ENCODE measurements at regions not wholly inside any gene's neighbourhood (a gene's known extent, or its start where the extent isn't known, plus 50 kb on each side); places are given as distances from the start of the nearest gene placed in this dataset.

DNA sequence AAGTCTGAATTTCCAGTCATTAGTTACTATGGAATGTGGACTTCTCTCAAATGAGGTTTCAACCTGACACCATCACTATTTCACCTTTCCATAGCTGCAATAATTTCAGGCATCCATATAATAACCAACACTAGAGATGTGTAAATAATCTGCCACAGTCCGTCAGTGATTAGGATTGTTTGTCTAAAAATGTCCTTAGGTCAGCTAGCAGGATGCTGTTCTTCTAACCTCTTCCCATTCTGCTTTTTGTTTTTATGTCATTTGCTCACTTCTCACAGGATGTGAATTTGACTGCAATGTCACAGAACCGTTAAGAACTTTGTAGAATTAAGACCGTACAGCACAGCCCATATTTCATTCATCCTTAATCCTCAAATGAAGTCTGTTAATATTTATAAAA lies 166.4 kb upstream of the RASA1 start (continued):
- TF ChIP-seq TCF7 (CRISPR knock-in tag; IDR thresholded peaks at IDR 0.05; ENCODE audit: low read depth) (no peak), ZNF121 (CRISPR knock-in tag; IDR thresholded peaks at IDR 0.05) (no peak), NFE2L1 (CRISPR knock-in tag; IDR thresholded peaks at IDR 0.05) (no peak), CREM (CRISPR knock-in tag; IDR thresholded peaks at IDR 0.05) (no peak), KAT7 (CRISPR knock-in tag; IDR thresholded peaks at IDR 0.05; ENCODE audit: borderline replicate concordance) (no peak), TEAD4 (CRISPR knock-in tag; IDR thresholded peaks at IDR 0.05) (no peak), TP53 (CRISPR knock-in tag; IDR thresholded peaks at IDR 0.05) (no peak)
- TF ChIP-seq, protein P1, sequence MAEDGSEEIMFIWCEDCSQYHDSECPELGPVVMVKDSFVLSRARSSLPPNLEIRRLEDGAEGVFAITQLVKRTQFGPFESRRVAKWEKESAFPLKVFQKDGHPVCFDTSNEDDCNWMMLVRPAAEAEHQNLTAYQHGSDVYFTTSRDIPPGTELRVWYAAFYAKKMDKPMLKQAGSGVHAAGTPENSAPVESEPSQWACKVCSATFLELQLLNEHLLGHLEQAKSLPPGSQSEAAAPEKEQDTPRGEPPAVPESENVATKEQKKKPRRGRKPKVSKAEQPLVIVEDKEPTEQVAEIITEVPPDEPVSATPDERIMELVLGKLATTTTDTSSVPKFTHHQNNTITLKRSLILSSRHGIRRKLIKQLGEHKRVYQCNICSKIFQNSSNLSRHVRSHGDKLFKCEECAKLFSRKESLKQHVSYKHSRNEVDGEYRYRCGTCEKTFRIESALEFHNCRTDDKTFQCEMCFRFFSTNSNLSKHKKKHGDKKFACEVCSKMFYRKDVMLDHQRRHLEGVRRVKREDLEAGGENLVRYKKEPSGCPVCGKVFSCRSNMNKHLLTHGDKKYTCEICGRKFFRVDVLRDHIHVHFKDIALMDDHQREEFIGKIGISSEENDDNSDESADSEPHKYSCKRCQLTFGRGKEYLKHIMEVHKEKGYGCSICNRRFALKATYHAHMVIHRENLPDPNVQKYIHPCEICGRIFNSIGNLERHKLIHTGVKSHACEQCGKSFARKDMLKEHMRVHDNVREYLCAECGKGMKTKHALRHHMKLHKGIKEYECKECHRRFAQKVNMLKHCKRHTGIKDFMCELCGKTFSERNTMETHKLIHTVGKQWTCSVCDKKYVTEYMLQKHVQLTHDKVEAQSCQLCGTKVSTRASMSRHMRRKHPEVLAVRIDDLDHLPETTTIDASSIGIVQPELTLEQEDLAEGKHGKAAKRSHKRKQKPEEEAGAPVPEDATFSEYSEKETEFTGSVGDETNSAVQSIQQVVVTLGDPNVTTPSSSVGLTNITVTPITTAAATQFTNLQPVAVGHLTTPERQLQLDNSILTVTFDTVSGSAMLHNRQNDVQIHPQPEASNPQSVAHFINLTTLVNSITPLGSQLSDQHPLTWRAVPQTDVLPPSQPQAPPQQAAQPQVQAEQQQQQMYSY (CRISPR knock-in tag; IDR thresholded peaks at IDR 0.05) = no peak
- TF ChIP-seq, protein P2, sequence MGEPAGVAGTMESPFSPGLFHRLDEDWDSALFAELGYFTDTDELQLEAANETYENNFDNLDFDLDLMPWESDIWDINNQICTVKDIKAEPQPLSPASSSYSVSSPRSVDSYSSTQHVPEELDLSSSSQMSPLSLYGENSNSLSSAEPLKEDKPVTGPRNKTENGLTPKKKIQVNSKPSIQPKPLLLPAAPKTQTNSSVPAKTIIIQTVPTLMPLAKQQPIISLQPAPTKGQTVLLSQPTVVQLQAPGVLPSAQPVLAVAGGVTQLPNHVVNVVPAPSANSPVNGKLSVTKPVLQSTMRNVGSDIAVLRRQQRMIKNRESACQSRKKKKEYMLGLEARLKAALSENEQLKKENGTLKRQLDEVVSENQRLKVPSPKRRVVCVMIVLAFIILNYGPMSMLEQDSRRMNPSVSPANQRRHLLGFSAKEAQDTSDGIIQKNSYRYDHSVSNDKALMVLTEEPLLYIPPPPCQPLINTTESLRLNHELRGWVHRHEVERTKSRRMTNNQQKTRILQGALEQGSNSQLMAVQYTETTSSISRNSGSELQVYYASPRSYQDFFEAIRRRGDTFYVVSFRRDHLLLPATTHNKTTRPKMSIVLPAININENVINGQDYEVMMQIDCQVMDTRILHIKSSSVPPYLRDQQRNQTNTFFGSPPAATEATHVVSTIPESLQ (CRISPR knock-in tag; IDR thresholded peaks at IDR 0.05) = no peak

DNA sequence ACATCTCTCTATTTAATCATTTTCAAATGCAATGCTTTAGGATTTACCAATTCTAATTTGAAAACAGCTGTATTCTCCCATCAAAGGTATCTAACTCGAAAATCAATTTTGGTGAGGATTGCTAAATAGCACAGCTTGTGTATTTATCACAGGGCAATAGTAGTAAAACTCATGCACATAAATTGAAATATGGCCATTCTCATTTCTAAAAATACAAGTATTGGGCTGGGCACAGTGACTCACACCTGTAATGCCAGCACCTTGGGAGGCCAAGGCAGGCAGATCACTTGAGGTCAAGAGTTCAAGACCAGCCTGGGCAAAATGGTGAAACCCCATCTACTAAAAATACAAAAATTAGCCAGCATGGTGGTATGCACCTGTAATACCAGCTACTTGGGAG lies 164.8 kb upstream of the RASA1 start:
- no peaks in the 10 kb centered on the region for H3K27me3 Mint-ChIP-seq (ENCODE audit: low read depth)
- no peak overlapping the region for H3K27ac Mint-ChIP-seq
- DNase-seq (ENCODE audit: low spot score) (no peak), ATAC-seq (no peak)
- TF ChIP-seq FOXK1 (CRISPR knock-in tag; IDR thresholded peaks at IDR 0.05) = no peak
- POLR2A ChIA-PET = no interaction called here
- peaks cover 7% of the 10 kb centered on the region for H3K9me3 Mint-ChIP-seq
- H3K4me3 Mint-ChIP-seq = no peak overlapping the region
- no peaks in the 10 kb centered on the region for H3K4me1 Mint-ChIP-seq
- no peaks in the 10 kb centered on the region for H3K36me3 Mint-ChIP-seq
- CTCF ChIA-PET = no interaction called here

DNA sequence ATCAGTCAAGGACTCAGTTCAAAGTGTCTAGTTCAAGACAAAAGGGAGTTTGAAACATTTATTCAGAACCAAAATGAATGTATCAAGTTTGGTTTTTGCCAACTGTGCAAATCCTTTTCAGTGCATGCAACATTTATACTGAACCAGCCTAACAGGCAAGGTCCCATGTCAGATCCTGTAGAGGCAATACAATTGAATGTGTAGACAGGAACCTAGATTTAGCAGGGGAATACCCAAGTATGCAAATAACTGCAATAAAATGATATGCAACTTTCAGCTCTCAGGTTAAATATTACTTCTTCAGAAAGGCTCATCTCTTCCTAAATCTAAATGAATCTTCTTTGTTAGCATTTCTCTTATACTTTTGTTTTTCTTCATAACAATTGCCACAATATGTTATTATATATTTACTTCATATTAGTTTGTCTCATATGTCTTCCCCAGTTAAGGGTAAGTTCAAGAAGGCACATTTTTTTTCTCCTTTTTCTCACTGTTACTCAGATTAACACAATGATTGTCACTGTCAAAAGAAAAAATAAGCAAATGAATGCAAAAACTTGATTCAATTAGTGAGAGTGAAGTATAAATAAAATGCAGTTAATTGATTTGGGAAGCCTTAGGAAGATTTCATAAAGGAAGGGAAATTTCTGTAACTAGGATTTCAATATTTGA lies 163.9 kb upstream of the RASA1 start:
- Mint-ChIP-seq H3K27ac (no peak overlapping the region), H3K36me3 (no peaks in the 10 kb centered on the region), H3K27me3 (ENCODE audit: low read depth) (no peaks in the 10 kb centered on the region), H3K4me3 (no peak overlapping the region), H3K4me1 (no peaks in the 10 kb centered on the region), H3K9me3 (peaks cover 7% of the 10 kb centered on the region)
- ATAC-seq = no peak
- POLR2A ChIA-PET = no interaction called here
- CTCF ChIA-PET = no interaction called here
- no peak for DNase-seq (ENCODE audit: low spot score)
- TF ChIP-seq FOXP1 (CRISPR knock-in tag; IDR thresholded peaks at IDR 0.05; ENCODE audit: borderline replicate concordance) = no peak
- TF ChIP-seq SMAD3 (CRISPR knock-in tag; IDR thresholded peaks at IDR 0.05; ENCODE audit: borderline replicate concordance) = no peak
- no peak for TF ChIP-seq MXD4 (CRISPR knock-in tag; IDR thresholded peaks at IDR 0.05; ENCODE audit: borderline replicate concordance)
- no peak for TF ChIP-seq NFYB (CRISPR knock-in tag; conservative IDR thresholded peaks at IDR 0.05; ENCODE audit: low read depth)
- TF ChIP-seq, protein P3, sequence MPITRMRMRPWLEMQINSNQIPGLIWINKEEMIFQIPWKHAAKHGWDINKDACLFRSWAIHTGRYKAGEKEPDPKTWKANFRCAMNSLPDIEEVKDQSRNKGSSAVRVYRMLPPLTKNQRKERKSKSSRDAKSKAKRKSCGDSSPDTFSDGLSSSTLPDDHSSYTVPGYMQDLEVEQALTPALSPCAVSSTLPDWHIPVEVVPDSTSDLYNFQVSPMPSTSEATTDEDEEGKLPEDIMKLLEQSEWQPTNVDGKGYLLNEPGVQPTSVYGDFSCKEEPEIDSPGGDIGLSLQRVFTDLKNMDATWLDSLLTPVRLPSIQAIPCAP (CRISPR knock-in tag; IDR thresholded peaks at IDR 0.05) = no peak
- no peak for TF ChIP-seq ZBTB21 (CRISPR knock-in tag; IDR thresholded peaks at IDR 0.05; ENCODE audit: borderline replicate concordance)
- no peak for TF ChIP-seq ZNF263 (CRISPR knock-in tag; IDR thresholded peaks at IDR 0.05; ENCODE audit: low read depth)
- TF ChIP-seq NR2C2 (CRISPR knock-in tag; IDR thresholded peaks at IDR 0.05) = no peak
- no peak for TF ChIP-seq JUN (CRISPR knock-in tag; IDR thresholded peaks at IDR 0.05)
- TF ChIP-seq, protein P4, sequence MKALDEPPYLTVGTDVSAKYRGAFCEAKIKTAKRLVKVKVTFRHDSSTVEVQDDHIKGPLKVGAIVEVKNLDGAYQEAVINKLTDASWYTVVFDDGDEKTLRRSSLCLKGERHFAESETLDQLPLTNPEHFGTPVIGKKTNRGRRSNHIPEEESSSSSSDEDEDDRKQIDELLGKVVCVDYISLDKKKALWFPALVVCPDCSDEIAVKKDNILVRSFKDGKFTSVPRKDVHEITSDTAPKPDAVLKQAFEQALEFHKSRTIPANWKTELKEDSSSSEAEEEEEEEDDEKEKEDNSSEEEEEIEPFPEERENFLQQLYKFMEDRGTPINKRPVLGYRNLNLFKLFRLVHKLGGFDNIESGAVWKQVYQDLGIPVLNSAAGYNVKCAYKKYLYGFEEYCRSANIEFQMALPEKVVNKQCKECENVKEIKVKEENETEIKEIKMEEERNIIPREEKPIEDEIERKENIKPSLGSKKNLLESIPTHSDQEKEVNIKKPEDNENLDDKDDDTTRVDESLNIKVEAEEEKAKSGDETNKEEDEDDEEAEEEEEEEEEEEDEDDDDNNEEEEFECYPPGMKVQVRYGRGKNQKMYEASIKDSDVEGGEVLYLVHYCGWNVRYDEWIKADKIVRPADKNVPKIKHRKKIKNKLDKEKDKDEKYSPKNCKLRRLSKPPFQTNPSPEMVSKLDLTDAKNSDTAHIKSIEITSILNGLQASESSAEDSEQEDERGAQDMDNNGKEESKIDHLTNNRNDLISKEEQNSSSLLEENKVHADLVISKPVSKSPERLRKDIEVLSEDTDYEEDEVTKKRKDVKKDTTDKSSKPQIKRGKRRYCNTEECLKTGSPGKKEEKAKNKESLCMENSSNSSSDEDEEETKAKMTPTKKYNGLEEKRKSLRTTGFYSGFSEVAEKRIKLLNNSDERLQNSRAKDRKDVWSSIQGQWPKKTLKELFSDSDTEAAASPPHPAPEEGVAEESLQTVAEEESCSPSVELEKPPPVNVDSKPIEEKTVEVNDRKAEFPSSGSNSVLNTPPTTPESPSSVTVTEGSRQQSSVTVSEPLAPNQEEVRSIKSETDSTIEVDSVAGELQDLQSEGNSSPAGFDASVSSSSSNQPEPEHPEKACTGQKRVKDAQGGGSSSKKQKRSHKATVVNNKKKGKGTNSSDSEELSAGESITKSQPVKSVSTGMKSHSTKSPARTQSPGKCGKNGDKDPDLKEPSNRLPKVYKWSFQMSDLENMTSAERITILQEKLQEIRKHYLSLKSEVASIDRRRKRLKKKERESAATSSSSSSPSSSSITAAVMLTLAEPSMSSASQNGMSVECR (CRISPR knock-in tag; IDR thresholded peaks at IDR 0.05; ENCODE audit: borderline replicate concordance) = no peak
- TF ChIP-seq ZNF396 (CRISPR knock-in tag; IDR thresholded peaks at IDR 0.05; ENCODE audit: borderline replicate concordance) = no peak
- no peak for TF ChIP-seq KAT7 (CRISPR knock-in tag; IDR thresholded peaks at IDR 0.05; ENCODE audit: borderline replicate concordance)
- TF ChIP-seq ZNF138 (CRISPR knock-in tag; conservative IDR thresholded peaks at IDR 0.05) = no peak
- no peak for TF ChIP-seq ZNF232 (CRISPR knock-in tag; IDR thresholded peaks at IDR 0.05)
